22Rv1 (cell line): ENCODE measurements at regions not wholly inside any gene's neighbourhood (a gene's known extent, or its start where the extent isn't known, plus 50 kb on each side); places are given as distances from the start of the nearest gene placed in this dataset.

Experiments
- H3K27ac ChIP-seq: fragments of 450-650 bp; 2 replicates; pipeline ENCODE4 v1.5.1; 2017
- ZFX ChIP-seq: fragments of 450-650 bp; IDR thresholded peaks from 2 replicates; pipeline ENCODE4 v1.6.1; 2017; ENCODE audit warnings: antibody characterized with exemption, borderline replicate concordance
- TF ChIP-seq, protein P1 (sequence below): fragments of 450-650 bp; IDR thresholded peaks from 2 replicates; pipeline ENCODE4 v1.5.1; 2017; ENCODE audit warnings: mild to moderate bottlenecking

DNA sequence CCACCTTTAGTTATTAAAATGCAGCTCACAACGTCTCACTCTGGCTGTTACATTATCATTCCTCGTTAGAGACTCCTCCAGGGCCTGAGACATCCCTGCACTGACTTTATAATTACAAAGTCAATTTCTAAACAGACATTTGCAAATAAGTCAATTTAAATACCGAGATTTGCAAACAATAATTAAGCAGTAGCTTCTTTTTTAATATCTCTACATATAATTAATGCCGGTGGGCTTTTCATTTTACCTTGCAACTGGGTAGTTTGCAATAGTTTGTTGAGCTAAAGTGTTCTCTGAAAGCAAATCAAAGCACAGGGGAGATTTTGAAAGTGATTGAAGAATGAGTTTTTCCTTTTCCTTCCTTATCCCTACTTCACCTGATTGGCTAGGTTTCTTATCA lies 154.4 kb downstream of the TLR4 start:
- no peak overlapping the region for H3K27ac ChIP-seq
- TF ChIP-seq, protein P1, sequence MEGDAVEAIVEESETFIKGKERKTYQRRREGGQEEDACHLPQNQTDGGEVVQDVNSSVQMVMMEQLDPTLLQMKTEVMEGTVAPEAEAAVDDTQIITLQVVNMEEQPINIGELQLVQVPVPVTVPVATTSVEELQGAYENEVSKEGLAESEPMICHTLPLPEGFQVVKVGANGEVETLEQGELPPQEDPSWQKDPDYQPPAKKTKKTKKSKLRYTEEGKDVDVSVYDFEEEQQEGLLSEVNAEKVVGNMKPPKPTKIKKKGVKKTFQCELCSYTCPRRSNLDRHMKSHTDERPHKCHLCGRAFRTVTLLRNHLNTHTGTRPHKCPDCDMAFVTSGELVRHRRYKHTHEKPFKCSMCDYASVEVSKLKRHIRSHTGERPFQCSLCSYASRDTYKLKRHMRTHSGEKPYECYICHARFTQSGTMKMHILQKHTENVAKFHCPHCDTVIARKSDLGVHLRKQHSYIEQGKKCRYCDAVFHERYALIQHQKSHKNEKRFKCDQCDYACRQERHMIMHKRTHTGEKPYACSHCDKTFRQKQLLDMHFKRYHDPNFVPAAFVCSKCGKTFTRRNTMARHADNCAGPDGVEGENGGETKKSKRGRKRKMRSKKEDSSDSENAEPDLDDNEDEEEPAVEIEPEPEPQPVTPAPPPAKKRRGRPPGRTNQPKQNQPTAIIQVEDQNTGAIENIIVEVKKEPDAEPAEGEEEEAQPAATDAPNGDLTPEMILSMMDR, result no peak
- TF ChIP-seq ZFX, result no peak

DNA sequence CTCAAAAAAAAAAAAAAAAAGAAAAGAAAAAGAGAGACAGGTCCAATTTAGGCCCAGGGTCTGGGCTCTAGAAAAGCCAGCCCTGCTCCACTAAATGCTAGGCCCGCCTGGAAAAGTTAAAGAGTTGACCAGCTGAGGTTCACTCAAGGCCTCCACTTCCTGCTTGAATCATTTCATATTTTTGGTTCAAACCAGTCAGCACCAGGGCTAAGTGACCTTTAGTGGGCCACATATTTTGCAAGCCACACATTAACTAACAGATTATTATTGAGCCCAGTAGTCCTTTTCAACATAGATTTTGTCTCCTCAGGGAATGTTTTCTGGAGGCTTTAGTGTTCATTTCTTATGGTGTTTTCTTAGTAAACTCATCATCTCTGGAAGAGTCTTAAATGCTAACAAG lies 156.6 kb downstream of the TLR4 start:
- TF ChIP-seq, protein P1, result no peak
- no peak for TF ChIP-seq ZFX

DNA sequence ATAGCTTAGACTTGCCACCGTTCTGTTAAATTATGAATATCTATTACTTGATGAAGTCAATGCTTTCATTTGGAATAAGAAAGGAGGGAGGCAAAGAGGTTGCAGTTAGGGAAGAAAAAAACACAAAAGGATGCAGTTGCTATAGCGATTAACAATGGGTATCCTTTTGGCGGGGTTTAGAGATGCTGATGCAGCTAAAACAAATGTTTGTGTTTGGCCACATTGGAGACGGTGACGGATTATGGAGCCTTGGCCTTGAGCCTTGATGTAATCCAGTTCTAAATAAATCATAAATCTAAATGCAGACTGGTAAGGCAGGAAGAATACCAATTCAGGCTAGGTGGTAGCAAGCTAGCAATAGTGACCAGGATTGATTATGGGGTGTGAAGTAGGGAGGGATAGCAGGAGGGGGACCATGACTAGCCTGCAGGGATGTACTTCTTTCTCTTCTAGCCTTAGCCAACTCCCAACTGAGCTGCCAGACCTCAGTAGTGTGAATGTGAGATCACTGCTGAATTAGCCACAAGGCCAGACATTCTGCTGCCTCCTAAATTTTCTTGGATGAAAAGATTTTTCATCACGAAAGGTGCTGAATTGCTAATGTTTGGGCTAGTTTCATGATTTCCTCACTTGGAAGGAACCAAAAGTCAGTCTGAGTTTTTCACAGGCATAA lies 160.3 kb downstream of the TLR4 start:
- no peak for TF ChIP-seq ZFX
- TF ChIP-seq, protein P1, result no peak
- no peak overlapping the region for H3K27ac ChIP-seq

More for the DNA sequence above, 156.6 kb downstream of the TLR4 start:
- no peak overlapping the region for H3K27ac ChIP-seq

DNA sequence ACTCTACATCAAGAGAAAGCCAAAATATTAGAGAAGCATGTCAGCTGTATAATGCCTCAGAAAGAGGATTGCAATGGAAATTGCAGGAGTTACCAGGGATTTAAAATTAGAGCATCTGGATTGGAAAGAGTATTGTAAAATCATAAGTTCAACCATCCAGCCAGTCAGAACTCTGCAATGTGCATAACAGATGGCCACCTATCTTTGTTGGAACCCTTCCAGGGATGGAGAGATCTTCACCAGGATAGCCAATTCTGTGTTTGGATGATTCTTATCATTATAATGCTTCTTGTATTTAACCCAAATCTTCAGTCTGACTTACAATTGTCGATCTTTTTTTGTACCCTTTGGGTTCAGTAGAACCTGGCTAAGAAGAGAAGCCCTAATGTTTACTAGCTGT lies 164.4 kb downstream of the TLR4 start:
- TF ChIP-seq, protein P1, result no peak
- no peak for TF ChIP-seq ZFX
- no peak overlapping the region for H3K27ac ChIP-seq

DNA sequence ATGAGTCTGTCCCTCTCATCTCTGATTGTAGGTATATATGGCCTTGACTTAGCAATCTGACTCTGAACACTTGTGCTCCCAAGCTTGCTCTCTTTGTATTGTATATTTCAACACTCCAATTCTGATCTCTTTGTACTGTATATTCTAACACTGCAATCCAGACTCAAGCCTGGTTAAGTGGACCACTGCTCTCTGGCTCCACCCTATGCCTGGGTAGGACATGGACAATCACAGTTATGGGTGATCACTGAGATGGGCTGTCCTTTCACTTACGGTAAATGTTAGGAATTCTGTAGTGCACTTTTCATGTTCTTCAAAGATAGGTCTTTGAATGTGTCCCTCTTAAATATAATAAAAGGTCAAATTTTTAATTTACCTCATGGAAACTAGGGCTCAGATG lies 165.1 kb downstream of the TLR4 start:
- TF ChIP-seq, protein P1, result no peak
- TF ChIP-seq ZFX, result no peak
- H3K27ac ChIP-seq, result no peak overlapping the region

DNA sequence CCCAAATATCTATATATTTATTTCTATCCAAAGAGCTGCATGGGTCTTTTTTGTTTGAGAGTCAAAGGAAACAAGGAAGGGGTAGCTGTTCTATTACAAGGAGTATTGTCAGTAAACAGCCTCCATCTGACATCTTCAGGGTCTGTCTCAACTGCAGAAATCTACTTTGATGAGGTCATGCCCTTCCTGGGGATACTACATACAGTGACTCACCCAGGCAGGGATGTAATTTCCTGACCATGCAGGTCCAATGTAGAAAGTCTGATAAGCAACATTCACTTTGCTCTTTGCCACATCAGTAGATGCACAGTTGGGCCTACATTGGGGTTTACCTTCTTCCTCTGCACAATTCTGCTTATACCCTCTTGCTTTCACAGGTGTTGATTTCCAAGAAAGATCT lies 165.5 kb downstream of the TLR4 start:
- no peak overlapping the region for H3K27ac ChIP-seq
- no peak for TF ChIP-seq ZFX
- TF ChIP-seq, protein P1, result no peak

DNA sequence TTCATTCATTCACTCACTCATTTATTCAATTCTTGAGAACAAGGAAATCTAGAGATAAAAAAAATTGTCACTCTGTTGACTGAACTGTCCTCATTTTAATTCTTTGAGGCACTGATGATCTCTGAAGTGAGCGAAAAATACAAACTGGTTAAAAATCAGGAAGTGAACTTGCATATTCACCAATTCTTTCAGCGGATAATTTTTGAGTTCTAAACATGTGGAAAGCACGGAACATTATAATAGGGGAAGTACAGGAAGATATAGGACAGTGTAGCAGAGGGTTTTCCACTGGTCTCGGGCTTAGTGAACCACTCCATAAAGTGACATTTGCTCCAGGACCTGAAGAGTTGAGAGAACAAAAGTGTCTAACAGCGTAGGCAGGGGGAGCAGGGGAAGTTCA lies 169.5 kb downstream of the TLR4 start:
- no peak overlapping the region for H3K27ac ChIP-seq
- TF ChIP-seq ZFX, result no peak
- TF ChIP-seq, protein P1, result no peak
